ENCODE measurements at regions not wholly inside any gene's neighbourhood (a gene's known extent, or its start where the extent isn't known, plus 50 kb on each side); places are given as distances from the start of the nearest gene placed in this dataset.

DNA sequence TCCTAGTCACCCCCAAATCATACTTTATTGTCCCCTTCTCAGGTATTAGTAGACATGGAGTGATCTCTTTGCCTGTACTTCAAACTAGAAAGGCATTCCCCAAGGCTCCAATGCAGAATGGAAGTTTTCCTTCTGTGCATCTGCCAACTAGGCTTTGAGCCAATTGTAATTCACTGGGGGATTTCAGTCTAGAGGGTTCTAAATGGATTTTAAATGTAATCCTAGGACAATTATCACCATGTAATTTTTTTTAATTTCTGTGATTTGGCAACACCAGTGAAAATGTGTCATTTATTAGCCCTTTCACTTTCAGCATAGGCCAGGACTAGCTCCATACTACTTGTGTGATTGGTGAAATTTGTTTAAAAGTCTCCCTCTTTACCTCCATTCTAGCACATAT is 557.6 kb upstream of the MARCKS start (continued):
- TF ChIP-seq, protein P1, sequence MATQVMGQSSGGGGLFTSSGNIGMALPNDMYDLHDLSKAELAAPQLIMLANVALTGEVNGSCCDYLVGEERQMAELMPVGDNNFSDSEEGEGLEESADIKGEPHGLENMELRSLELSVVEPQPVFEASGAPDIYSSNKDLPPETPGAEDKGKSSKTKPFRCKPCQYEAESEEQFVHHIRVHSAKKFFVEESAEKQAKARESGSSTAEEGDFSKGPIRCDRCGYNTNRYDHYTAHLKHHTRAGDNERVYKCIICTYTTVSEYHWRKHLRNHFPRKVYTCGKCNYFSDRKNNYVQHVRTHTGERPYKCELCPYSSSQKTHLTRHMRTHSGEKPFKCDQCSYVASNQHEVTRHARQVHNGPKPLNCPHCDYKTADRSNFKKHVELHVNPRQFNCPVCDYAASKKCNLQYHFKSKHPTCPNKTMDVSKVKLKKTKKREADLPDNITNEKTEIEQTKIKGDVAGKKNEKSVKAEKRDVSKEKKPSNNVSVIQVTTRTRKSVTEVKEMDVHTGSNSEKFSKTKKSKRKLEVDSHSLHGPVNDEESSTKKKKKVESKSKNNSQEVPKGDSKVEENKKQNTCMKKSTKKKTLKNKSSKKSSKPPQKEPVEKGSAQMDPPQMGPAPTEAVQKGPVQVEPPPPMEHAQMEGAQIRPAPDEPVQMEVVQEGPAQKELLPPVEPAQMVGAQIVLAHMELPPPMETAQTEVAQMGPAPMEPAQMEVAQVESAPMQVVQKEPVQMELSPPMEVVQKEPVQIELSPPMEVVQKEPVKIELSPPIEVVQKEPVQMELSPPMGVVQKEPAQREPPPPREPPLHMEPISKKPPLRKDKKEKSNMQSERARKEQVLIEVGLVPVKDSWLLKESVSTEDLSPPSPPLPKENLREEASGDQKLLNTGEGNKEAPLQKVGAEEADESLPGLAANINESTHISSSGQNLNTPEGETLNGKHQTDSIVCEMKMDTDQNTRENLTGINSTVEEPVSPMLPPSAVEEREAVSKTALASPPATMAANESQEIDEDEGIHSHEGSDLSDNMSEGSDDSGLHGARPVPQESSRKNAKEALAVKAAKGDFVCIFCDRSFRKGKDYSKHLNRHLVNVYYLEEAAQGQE (IDR thresholded peaks at IDR 0.05; ENCODE audit: low read depth) = no peak
- TF ChIP-seq, protein P2, sequence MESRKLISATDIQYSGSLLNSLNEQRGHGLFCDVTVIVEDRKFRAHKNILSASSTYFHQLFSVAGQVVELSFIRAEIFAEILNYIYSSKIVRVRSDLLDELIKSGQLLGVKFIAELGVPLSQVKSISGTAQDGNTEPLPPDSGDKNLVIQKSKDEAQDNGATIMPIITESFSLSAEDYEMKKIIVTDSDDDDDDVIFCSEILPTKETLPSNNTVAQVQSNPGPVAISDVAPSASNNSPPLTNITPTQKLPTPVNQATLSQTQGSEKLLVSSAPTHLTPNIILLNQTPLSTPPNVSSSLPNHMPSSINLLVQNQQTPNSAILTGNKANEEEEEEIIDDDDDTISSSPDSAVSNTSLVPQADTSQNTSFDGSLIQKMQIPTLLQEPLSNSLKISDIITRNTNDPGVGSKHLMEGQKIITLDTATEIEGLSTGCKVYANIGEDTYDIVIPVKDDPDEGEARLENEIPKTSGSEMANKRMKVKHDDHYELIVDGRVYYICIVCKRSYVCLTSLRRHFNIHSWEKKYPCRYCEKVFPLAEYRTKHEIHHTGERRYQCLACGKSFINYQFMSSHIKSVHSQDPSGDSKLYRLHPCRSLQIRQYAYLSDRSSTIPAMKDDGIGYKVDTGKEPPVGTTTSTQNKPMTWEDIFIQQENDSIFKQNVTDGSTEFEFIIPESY (IDR thresholded peaks at IDR 0.05; ENCODE audit: extremely low read depth, insufficient replicate concordance, low read length) = no peak
- TF ChIP-seq, protein P3, sequence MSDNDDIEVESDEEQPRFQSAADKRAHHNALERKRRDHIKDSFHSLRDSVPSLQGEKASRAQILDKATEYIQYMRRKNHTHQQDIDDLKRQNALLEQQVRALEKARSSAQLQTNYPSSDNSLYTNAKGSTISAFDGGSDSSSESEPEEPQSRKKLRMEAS (IDR thresholded peaks at IDR 0.05) = no peak
- TF ChIP-seq CEBPB (IDR thresholded peaks at IDR 0.05; ENCODE audit: low read depth) = no peak

DNA sequence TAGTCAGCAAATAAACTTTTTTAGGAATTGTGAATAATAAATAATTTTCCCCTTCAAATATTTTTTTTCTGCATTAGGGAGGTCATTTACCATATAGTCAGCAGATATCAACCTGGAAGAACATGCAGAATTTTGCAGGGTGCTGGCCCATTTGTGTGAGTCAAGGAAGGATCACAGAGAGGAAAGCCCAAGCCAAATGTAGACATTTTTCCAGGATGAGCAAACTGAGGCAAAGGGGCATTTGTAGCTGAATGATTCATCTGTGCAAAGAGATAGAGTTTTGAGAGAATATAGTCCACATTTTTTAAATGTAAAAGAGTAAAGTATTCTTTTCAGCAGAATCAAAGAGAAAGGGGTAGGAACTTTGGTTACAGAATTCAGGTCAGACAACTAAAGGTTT is 555.5 kb upstream of the MARCKS start:
- no peak for DNase-seq (ENCODE audit: low read depth, low spot score)
- no peaks in the 10 kb centered on the region for H4K20me1 ChIP-seq (ENCODE audit: insufficient read depth)
- no peak overlapping the region for H3K9ac ChIP-seq (ENCODE audit: low read length)
- intact Hi-C loops (cut with micrococcal nuclease) = no loop called here
- ChIA-PET CTCF (no interaction called here), RAD21 (ENCODE audit: low non-redundant PET in 1 of 2, low total read pairs in 2 of 2, uncharacterized antibody in 2 of 2, unreplicated experiment in 2 of 2) (no interaction called here), POLR2A (no interaction called here)
- no peaks in the 10 kb centered on the region for H3K79me2 ChIP-seq (ENCODE audit: insufficient read depth, low read length)
- H3K9me3 ChIP-seq (ENCODE audit: control insufficient read depth in 1 of 2, insufficient read depth in 1 of 2, low read depth in 1 of 2, low read length in 2 of 2) = no peaks in the 10 kb centered on the region
- BruUV-seq (replicated peaks) = no TSS peak
- no peaks in the 10 kb centered on the region for H3K9me2 ChIP-seq (ENCODE audit: insufficient read depth)
- no peak overlapping the region for H2AFZ ChIP-seq (ENCODE audit: low read depth, low read length, poor library complexity, severe bottlenecking)
- no peak overlapping the region for H3K27ac ChIP-seq (ENCODE audit: low read depth, low read length)
- no peak overlapping the region for H3K4me2 ChIP-seq (ENCODE audit: low read length)
- TF ChIP-seq SP1 (IDR thresholded peaks at IDR 0.05; ENCODE audit: low read depth) = no peak
- no peak for TF ChIP-seq TCF7L2 (IDR thresholded peaks at IDR 0.05; ENCODE audit: borderline replicate concordance, extremely low read depth, insufficient read depth, insufficient read length)
- TF ChIP-seq ELF1 (IDR thresholded peaks at IDR 0.05; ENCODE audit: borderline replicate concordance, low read depth) = no peak
- TF ChIP-seq CEBPB (IDR thresholded peaks at IDR 0.05; ENCODE audit: low read depth) = no peak
- TF ChIP-seq FOSL1 (IDR thresholded peaks at IDR 0.05; ENCODE audit: low read depth) = no peak
- no peak for TF ChIP-seq EGR1 (IDR thresholded peaks at IDR 0.05; ENCODE audit: low read depth)
- TF ChIP-seq, protein P4, sequence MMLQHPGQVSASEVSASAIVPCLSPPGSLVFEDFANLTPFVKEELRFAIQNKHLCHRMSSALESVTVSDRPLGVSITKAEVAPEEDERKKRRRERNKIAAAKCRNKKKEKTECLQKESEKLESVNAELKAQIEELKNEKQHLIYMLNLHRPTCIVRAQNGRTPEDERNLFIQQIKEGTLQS (IDR thresholded peaks at IDR 0.05) = no peak
- no peak for TF ChIP-seq JUND (IDR thresholded peaks at IDR 0.05)
- TF ChIP-seq EZH2 (IDR thresholded peaks at IDR 0.05) = no peak
- no peak for TF ChIP-seq ZNF274 (IDR thresholded peaks at IDR 0.05; ENCODE audit: low read depth, low read length)
- TF ChIP-seq, protein P5, sequence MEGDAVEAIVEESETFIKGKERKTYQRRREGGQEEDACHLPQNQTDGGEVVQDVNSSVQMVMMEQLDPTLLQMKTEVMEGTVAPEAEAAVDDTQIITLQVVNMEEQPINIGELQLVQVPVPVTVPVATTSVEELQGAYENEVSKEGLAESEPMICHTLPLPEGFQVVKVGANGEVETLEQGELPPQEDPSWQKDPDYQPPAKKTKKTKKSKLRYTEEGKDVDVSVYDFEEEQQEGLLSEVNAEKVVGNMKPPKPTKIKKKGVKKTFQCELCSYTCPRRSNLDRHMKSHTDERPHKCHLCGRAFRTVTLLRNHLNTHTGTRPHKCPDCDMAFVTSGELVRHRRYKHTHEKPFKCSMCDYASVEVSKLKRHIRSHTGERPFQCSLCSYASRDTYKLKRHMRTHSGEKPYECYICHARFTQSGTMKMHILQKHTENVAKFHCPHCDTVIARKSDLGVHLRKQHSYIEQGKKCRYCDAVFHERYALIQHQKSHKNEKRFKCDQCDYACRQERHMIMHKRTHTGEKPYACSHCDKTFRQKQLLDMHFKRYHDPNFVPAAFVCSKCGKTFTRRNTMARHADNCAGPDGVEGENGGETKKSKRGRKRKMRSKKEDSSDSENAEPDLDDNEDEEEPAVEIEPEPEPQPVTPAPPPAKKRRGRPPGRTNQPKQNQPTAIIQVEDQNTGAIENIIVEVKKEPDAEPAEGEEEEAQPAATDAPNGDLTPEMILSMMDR (IDR thresholded peaks at IDR 0.05 in 2 of 3, conservative IDR thresholded peaks at IDR 0.05 in 1 of 3; ENCODE audit: borderline replicate concordance in 1 of 3, insufficient read depth in 1 of 3, low read depth in 2 of 3, low read length in 2 of 3) = no peak
- H3K27me3 ChIP-seq (ENCODE audit: insufficient read depth, low read length) = no peaks in the 10 kb centered on the region
- peaks cover 0 to 4% of the 10 kb centered on the region in 2 experiments; a peak in 2 of 4 replicates for H3K4me1 ChIP-seq (ENCODE audit: control insufficient read depth in 1 of 2, insufficient read depth in 2 of 2, low read length in 2 of 2)
- ATAC-seq = no peak
- H3K36me3 ChIP-seq (ENCODE audit: control insufficient read depth in 1 of 2, insufficient read depth in 2 of 2, low read length in 2 of 2) = no peaks in the 10 kb centered on the region
- no peak overlapping the region for H3K4me3 ChIP-seq (replicated peaks in 1 of 2; ENCODE audit: low read depth in 1 of 2, low read length in 2 of 2)
